ENCODE measurements at regions not wholly inside any gene's neighbourhood (a gene's known extent, or its start where the extent isn't known, plus 50 kb on each side); places are given as distances from the start of the nearest gene placed in this dataset.

GRCh38 chr4:138890891-138891570, 124.5 kb upstream of the NOCT start:
- TF ChIP-seq POLR2A (IDR thresholded peaks at IDR 0.05) (no peak), CTCF (IDR thresholded peaks at IDR 0.05) (no peak)
